GM18873 (cell line): ENCODE measurements at regions not wholly inside any gene's neighbourhood (a gene's known extent, or its start where the extent isn't known, plus 50 kb on each side); places are given as distances from the start of the nearest gene placed in this dataset.

Source experiments
- ATAC-seq: cut with Tn5 transposase; IDR thresholded peaks from one replicate; pipeline ENCODE4 v1.9.1; 2021; ENCODE audit warnings: mild to moderate bottlenecking, moderate library complexity, moderate number of reproducible peaks; ENCODE audit not compliant: unreplicated experiment, low FRiP score

GRCh38 chr4:128347175-128347868 is 59.7 kb upstream of the PGRMC2 start:
- ATAC-seq = no peak

- no peak for ATAC-seq
Measured at GRCh38 chr4:128346054-128346716, 58.6 kb upstream of the PGRMC2 start.

GRCh38 chr4:128345650-128346049 is 58.0 kb upstream of the PGRMC2 start:
- ATAC-seq = no peak

- ATAC-seq = no peak
Measured at GRCh38 chr4:128342762-128343161, 55.1 kb upstream of the PGRMC2 start.

GRCh38 chr4:128341634-128342033 is 54.0 kb upstream of the PGRMC2 start:
- ATAC-seq = no peak

- ATAC-seq = no peak
Measured at GRCh38 chr4:128338634-128339355, 51.2 kb upstream of the PGRMC2 start.

- ATAC-seq = no peak
Measured at GRCh38 chr4:128337863-128338262, 50.2 kb upstream of the PGRMC2 start.
